GM23338 (cell line): ENCODE measurements at regions not wholly inside any gene's neighbourhood (a gene's known extent, or its start where the extent isn't known, plus 50 kb on each side); places are given as distances from the start of the nearest gene placed in this dataset.

ENCODE experiments used
- CREB1 ChIP-seq: fragments of 250-450 bp; sonication (Bioruptor Pico); IDR thresholded peaks from 2 replicates; pipeline ENCODE4 v1.5.0; 2020; ENCODE audit warnings: low read depth, mild to moderate bottlenecking, moderate library complexity
- EZH2 ChIP-seq: fragments of 200-600 bp; sonication (generic); IDR thresholded peaks from one replicate; pipeline ENCODE4 v1.8.0; 2017; ENCODE audit warnings: antibody characterized with exemption, mild to moderate bottlenecking, low read depth; ENCODE audit not compliant: unreplicated experiment
- EZH2phosphoT487 ChIP-seq: fragments of 200-600 bp; sonication (generic); IDR thresholded peaks from one replicate; pipeline ENCODE4 v1.8.1; 2018; ENCODE audit warnings: antibody characterized with exemption; ENCODE audit not compliant: unreplicated experiment
- JUNB ChIP-seq: IDR thresholded peaks from one replicate; pipeline ENCODE4 v1.6.1; 2016; ENCODE audit warnings: antibody characterized with exemption; ENCODE audit not compliant: unreplicated experiment
- POLR2AphosphoS5 ChIP-seq: IDR thresholded peaks from 2 replicates; pipeline ENCODE4 v1.6.1; 2016; ENCODE audit warnings: antibody characterized with exemption, low read depth
- TF ChIP-seq, protein P1 (sequence below), 2 experiments: fragments of 200-600 bp in 1 of 2; sonication (generic) in 1 of 2; conservative IDR thresholded peaks; 2 replicates each; pipeline versions ENCODE4 v1.5.1 to v1.6.1; 2016 to 2017; ENCODE audit warnings: antibody characterized with exemption in 2 of 2, low read depth in 2 of 2, mild to moderate bottlenecking in 2 of 2, moderate library complexity in 1 of 2
- TF ChIP-seq, protein P2 (sequence below): IDR thresholded peaks from one replicate; pipeline ENCODE4 v1.6.1; 2018; ENCODE audit warnings: antibody characterized with exemption; ENCODE audit not compliant: unreplicated experiment
- TF ChIP-seq, protein P3 (sequence below): IDR thresholded peaks from 2 replicates; pipeline ENCODE4 v1.6.1; 2016; ENCODE audit warnings: antibody characterized with exemption

DNA sequence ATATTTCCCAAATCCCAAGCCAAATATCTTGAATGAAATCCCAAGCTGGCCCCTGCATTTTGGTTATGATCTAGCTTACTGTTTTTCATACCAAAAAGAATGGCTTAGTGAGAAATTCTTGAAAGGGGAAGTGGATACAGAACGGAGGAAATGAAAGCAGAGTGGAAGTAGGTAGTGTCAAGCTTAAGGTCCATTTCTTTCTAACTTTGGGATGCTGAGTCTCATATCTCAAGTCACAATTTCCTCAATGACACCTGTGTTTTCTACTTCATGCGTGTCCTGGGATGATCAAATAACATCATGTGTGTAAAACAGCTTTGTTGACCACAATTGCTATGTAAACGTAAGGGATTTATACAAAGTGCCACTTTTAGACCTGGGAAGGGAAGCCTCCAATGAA is 238.8 kb upstream of the SLC35B3 start:
- TF ChIP-seq, protein P1, sequence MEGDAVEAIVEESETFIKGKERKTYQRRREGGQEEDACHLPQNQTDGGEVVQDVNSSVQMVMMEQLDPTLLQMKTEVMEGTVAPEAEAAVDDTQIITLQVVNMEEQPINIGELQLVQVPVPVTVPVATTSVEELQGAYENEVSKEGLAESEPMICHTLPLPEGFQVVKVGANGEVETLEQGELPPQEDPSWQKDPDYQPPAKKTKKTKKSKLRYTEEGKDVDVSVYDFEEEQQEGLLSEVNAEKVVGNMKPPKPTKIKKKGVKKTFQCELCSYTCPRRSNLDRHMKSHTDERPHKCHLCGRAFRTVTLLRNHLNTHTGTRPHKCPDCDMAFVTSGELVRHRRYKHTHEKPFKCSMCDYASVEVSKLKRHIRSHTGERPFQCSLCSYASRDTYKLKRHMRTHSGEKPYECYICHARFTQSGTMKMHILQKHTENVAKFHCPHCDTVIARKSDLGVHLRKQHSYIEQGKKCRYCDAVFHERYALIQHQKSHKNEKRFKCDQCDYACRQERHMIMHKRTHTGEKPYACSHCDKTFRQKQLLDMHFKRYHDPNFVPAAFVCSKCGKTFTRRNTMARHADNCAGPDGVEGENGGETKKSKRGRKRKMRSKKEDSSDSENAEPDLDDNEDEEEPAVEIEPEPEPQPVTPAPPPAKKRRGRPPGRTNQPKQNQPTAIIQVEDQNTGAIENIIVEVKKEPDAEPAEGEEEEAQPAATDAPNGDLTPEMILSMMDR (conservative IDR thresholded peaks at IDR 0.05; ENCODE audit: low read depth in 2 of 2), result no peak
- TF ChIP-seq, protein P2, sequence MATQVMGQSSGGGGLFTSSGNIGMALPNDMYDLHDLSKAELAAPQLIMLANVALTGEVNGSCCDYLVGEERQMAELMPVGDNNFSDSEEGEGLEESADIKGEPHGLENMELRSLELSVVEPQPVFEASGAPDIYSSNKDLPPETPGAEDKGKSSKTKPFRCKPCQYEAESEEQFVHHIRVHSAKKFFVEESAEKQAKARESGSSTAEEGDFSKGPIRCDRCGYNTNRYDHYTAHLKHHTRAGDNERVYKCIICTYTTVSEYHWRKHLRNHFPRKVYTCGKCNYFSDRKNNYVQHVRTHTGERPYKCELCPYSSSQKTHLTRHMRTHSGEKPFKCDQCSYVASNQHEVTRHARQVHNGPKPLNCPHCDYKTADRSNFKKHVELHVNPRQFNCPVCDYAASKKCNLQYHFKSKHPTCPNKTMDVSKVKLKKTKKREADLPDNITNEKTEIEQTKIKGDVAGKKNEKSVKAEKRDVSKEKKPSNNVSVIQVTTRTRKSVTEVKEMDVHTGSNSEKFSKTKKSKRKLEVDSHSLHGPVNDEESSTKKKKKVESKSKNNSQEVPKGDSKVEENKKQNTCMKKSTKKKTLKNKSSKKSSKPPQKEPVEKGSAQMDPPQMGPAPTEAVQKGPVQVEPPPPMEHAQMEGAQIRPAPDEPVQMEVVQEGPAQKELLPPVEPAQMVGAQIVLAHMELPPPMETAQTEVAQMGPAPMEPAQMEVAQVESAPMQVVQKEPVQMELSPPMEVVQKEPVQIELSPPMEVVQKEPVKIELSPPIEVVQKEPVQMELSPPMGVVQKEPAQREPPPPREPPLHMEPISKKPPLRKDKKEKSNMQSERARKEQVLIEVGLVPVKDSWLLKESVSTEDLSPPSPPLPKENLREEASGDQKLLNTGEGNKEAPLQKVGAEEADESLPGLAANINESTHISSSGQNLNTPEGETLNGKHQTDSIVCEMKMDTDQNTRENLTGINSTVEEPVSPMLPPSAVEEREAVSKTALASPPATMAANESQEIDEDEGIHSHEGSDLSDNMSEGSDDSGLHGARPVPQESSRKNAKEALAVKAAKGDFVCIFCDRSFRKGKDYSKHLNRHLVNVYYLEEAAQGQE, result no peak
- TF ChIP-seq JUNB, result no peak
- no peak for TF ChIP-seq EZH2
- no peak for TF ChIP-seq POLR2AphosphoS5
- no peak for TF ChIP-seq EZH2phosphoT487
- TF ChIP-seq CREB1 (CRISPR knock-in tag), result no peak
- TF ChIP-seq, protein P3, sequence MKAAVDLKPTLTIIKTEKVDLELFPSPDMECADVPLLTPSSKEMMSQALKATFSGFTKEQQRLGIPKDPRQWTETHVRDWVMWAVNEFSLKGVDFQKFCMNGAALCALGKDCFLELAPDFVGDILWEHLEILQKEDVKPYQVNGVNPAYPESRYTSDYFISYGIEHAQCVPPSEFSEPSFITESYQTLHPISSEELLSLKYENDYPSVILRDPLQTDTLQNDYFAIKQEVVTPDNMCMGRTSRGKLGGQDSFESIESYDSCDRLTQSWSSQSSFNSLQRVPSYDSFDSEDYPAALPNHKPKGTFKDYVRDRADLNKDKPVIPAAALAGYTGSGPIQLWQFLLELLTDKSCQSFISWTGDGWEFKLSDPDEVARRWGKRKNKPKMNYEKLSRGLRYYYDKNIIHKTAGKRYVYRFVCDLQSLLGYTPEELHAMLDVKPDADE, result no peak
